ENCODE measurements at regions not wholly inside any gene's neighbourhood (a gene's known extent, or its start where the extent isn't known, plus 50 kb on each side); places are given as distances from the start of the nearest gene placed in this dataset.
"Not testable (repeated sequence)": the region's sequence is repeated elsewhere in the genome, so short reads cannot be mapped to it uniquely, and the experiment has no call there.

- intact Hi-C loops (cut with DNase I); ATAC-seq; DNase-seq (ENCODE audit: low spot score): not testable (repeated sequence)
Measured at GRCh38 chr1:104263110-104263509, 513.4 kb downstream of the AMY1C start.

DNA sequence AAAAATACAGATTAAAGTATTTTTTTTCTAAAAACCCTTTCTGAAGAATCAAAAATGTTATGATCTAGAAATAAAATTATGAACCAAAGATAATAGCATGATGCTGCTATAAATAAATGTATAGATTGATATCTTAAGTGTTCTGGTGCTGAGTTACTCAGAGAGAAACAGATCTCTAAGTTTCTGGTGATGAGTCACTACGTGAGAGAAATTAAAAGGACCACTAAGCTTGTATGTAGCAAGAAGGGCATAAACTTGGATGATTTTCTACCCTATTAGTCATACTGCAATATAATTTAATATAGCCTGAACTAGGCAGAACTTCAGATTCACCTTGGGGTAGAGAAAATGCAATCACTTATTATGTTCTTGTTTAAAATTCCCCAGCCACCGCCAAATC, 514.8 kb downstream of the AMY1C start:
- intact Hi-C loops (cut with DNase I) = no loop called here
- ATAC-seq (no peak), DNase-seq (ENCODE audit: low spot score) (no peak)

GRCh38 chr1:104265163-104265562, 515.5 kb downstream of the AMY1C start:
- intact Hi-C loops (cut with DNase I) = no loop called here
- no peak for ATAC-seq
- DNase-seq (ENCODE audit: low spot score) = no peak

- DNase-seq (ENCODE audit: low spot score) = no peak
- ATAC-seq = no peak
- intact Hi-C loops (cut with DNase I) = no loop called here
Measured at GRCh38 chr1:104266612-104267011, 516.9 kb downstream of the AMY1C start.

DNA sequence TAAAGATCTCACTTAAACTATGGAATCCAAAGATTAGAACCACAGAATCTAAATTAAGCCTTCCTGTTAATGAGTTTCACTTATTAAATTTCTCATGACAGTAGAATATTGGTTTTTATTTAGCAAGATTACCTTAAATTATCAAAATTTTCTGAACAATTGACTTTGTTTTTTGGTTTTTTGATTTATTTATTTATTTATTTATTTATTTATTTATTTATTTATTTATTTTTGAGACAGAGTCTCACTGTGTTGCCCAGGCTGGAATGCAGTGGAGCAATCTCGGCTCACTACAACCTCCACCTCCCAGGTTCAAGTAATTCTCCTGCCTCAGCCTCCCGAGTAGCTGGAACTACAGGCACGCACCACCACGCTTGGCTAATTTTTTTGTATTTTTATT, 538.6 kb downstream of the AMY1C start:
- ATAC-seq; intact Hi-C loops (cut with DNase I); DNase-seq (ENCODE audit: low spot score): not testable (repeated sequence)

DNA sequence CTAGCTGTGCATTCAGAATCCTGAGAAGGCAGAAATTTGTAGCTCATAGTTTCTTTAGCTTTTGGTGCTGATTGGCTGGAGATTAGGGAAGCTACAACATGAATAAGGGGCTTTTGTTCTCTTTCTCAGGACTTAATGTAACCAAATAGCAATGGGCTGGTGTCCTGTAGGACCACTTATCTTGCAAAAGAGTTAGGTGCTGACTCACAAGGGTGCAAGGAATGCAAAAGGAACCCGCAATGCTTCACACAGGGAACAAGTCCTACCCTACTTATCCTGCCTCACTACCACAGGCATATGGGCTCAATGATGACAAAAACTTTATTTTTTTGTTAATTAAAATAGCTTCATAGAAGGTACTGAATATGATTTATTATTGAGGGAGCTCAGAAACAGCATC, 541.5 kb downstream of the AMY1C start:
- intact Hi-C loops (cut with DNase I) = no loop called here
- ATAC-seq = no peak
- no peak for DNase-seq (ENCODE audit: low spot score)

DNA sequence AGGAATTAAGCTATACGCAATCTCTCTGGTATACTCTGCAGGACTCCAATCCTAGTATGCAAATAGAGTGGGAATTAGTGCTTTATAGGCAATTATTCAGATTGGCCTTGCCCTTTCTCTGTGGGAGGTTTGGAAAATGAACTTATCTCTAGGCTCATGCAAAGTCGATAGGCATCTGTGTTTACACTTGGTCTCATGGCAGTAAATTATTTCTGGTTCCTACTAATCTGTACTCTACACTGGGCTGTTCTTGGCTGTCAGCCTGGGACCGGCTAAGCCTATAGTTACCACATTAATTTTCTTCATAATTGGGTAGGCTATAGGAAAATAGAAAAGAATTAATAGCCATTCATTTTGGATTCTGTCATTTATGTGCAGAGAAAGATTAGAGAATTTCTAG, 544.6 kb downstream of the AMY1C start:
- intact Hi-C loops (cut with DNase I) = no loop called here
- no peak for ATAC-seq
- DNase-seq (ENCODE audit: low spot score) = no peak

GRCh38 chr1:104295511-104295910, 545.8 kb downstream of the AMY1C start:
- intact Hi-C loops (cut with DNase I) = no loop called here
- no peak for ATAC-seq

DNA sequence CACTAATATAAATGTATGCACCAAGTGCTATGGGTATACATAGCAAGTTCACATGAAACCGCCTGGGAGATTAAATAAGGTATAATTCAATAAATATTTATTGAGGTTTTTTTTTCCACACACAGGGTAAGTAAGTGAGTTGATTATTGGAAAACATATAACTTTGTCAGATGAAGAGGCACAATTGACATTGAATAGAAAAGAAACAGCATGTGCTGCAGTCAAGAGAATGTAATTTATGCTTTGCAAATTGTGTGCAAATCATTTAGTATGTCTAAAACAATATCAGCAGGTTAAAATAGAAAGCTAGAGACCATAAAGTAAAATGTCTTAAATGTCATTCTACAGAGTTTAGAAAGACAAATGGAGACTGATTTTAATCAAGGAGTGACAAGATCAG, 560.0 kb downstream of the AMY1C start:
- DNase-seq (ENCODE audit: low spot score) = no peak
- intact Hi-C loops (cut with DNase I) = no loop called here
- no peak for ATAC-seq

More at GRCh38 chr1:104295511-104295910, 545.8 kb downstream of the AMY1C start:
- DNase-seq (ENCODE audit: low spot score) = no peak

DNA sequence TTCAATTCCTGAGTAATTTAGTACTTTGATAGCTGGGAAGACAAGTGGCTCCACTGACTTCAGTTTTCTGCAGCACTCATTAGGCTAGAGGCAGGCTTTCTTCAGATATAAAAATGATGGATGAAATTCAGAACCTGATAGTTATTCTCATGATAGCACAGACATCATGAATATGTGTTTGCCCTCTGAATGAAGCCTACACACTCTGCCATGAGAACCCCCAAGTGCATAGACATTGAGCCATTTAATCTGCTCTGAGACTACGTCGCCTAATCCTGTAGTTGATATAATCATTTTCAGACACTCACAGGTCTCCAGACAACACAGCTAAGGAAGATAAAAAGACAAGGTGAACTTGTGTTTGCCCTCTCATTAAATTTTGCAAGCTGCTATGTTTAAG, 566.1 kb downstream of the AMY1C start:
- intact Hi-C loops (cut with DNase I) = no loop called here
- no peak for ATAC-seq

DNA sequence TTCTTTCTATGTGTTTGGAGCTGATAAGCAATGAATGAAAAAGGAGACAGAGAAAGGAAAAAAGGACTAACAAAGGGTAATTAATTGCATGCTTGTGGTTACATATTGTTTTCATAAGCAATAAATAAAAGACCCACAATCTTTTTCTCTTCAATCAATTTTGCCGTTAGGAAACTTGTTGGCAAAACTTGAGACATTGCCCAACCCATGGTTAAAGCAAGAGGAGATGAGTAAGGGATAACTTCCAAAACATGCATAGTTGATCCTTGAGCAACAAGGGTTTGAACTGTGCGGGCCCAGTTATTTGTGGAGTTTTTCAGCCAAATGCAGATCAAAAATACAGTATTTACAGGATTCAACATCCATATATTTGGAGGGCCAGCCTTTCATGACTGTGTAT, 572.4 kb downstream of the AMY1C start:
- intact Hi-C loops (cut with DNase I) = no loop called here
- ATAC-seq = no peak

More for the DNA sequence above, 566.1 kb downstream of the AMY1C start:
- no peak for DNase-seq (ENCODE audit: low spot score)

DNA sequence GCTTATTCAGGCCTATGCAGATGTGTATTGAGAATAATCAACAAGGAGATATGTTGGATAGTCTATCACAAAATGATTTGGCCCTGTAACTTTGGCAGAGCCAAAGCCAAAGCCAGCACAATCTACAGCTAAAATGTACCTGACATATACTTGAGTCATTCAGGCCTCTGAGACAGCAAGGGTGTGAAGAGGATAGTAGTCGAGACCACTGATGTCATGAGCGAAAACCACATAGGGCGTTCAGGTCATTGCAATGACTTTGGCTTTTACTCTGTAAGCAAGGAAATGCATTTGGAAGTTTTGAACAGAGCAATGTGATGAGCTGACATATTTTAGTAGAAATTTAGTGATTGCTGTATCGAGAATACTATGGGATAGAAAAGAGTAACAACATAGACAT, 579.6 kb downstream of the AMY1C start:
- intact Hi-C loops (cut with DNase I) = no loop called here
- no peak for ATAC-seq
- no peak for DNase-seq (ENCODE audit: low spot score)

More for the DNA sequence above, 572.4 kb downstream of the AMY1C start:
- DNase-seq (ENCODE audit: low spot score) = no peak

DNA sequence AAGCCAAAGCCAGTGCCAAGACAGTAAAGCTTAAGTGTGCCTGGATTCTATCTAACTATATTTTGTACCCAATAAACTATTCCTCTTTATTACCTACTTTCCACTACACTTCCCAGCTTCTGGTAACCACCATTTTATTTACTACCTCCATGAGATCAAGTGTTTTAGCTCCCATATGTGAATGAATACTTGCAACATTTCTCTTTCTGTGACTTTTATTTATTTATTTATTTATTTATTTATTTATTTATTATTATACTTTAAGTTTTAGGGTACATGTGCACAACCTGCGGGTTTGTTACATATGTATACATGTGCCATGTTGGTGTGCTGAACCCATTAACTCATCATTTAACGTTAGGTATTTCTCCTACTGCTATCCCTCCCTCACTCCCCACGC, 582.1 kb downstream of the AMY1C start:
- ATAC-seq (no peak), DNase-seq (ENCODE audit: low spot score) (no peak)
- intact Hi-C loops (cut with DNase I) = no loop called here

GRCh38 chr1:104337927-104338326, 588.2 kb downstream of the AMY1C start:
- intact Hi-C loops (cut with DNase I); ATAC-seq; DNase-seq (ENCODE audit: low spot score): not testable (repeated sequence)

GRCh38 chr1:104341944-104342343, 592.2 kb downstream of the AMY1C start:
- ATAC-seq = no peak
- DNase-seq (ENCODE audit: low spot score) = no peak
- intact Hi-C loops (cut with DNase I) = no loop called here

GRCh38 chr1:104348277-104348676, 598.6 kb downstream of the AMY1C start:
- DNase-seq (ENCODE audit: low spot score) (no peak), ATAC-seq (no peak)
- intact Hi-C loops (cut with DNase I) = no loop called here

DNA sequence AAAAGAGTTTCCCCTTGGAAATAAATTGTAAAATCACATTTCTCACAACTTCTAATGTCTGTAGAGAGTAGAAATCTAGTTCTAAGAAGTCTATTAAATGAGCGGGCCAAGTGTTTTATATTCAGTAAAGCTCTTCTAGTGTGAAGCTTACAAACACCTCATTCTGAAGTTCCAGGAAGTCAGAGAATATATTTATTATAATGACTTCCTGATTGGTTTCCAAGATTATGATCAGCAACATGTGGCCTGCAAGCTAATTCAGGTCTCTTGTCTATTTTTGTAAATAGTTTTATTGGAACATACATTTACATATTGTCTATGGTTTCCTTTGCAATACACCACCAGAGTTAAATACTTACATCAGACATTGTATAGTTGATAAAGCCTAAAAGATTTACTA, 603.9 kb downstream of the AMY1C start:
- DNase-seq (ENCODE audit: low spot score) (no peak), ATAC-seq (no peak)
- intact Hi-C loops (cut with DNase I) = no loop called here

GRCh38 chr1:104358086-104358485, 608.4 kb downstream of the AMY1C start:
- ATAC-seq = no peak
- DNase-seq (ENCODE audit: low spot score) = no peak
- intact Hi-C loops (cut with DNase I) = no loop called here

DNA sequence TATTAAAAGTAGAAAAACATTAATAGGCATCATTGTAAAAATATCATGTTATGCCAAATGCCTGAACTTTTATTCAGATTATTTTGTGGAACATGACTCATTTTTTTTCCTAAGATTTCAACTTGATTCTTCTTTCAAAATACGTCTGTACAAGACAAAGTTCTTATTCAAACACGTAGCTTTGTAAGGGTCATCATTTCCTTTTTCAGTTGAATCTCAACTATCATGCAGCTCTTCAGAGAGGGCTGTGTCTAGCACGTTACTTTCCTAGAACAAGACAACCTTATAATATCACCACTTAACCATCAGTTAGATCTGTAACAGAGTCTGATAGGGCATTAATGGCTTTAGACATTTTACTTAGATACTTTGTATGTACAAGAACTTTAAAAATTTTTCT, 608.9 kb downstream of the AMY1C start:
- DNase-seq (ENCODE audit: low spot score) = no peak
- intact Hi-C loops (cut with DNase I) = no loop called here

DNA sequence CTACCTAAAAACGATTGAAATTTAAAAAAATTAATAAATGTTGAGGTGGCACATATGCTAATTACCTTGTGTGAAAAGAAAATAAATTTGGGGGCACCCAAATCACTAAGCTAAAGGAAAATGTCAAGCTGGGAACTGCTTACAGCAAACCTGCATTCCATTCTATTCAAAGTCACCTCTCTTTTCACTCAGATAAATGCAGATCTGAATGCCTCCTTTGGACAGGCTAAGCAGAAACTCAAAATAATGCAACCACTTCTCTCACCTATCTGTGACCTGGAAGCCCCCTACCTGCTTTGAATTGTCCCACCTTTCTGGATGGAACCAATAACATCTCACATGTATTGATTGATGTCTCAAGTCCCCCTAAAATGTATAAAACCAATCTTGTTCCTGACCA, 628.7 kb downstream of the AMY1C start:
- ATAC-seq = no peak
- DNase-seq (ENCODE audit: low spot score) = no peak
- intact Hi-C loops (cut with DNase I) = no loop called here

More for the DNA sequence above, 608.9 kb downstream of the AMY1C start:
- ATAC-seq = no peak

- ATAC-seq = no peak
- intact Hi-C loops (cut with DNase I) = no loop called here
- no peak for DNase-seq (ENCODE audit: low spot score)
Measured at GRCh38 chr1:104380003-104380402, 630.3 kb downstream of the AMY1C start.
